ENCODE measurements at regions not wholly inside any gene's neighbourhood (a gene's known extent, or its start where the extent isn't known, plus 50 kb on each side); places are given as distances from the start of the nearest gene placed in this dataset.

- DNase-seq (ENCODE audit: low read depth in 3 of 3), result no peak
Measured at GRCh38 chr2:18791172-18791797, 201.9 kb upstream of the NT5C1B start.

- no peak for DNase-seq (ENCODE audit: low read depth in 3 of 3)
Measured at GRCh38 chr2:18790509-18791171, 201.3 kb upstream of the NT5C1B start.

GRCh38 chr2:18788592-18788991 lies 199.2 kb upstream of the NT5C1B start:
- DNase-seq (ENCODE audit: low read depth in 3 of 3), result no peak

- no peak for DNase-seq (ENCODE audit: low read depth in 3 of 3)
Measured at GRCh38 chr2:18787726-18788125, 198.4 kb upstream of the NT5C1B start.

- no peak for DNase-seq (ENCODE audit: low read depth in 3 of 3)
Measured at GRCh38 chr2:18784245-18784644, 194.9 kb upstream of the NT5C1B start.

GRCh38 chr2:18781541-18782280 lies 192.3 kb upstream of the NT5C1B start:
- DNase-seq (ENCODE audit: low read depth in 3 of 3), result no peak

GRCh38 chr2:18777250-18777812 lies 188.0 kb upstream of the NT5C1B start:
- no peak for DNase-seq (ENCODE audit: low read depth in 3 of 3)

- DNase-seq (ENCODE audit: low read depth in 3 of 3), result no peak
Measured at GRCh38 chr2:18771212-18771611, 181.8 kb upstream of the NT5C1B start.

- no peak for DNase-seq (ENCODE audit: low read depth in 3 of 3)
Measured at GRCh38 chr2:18763338-18763737, 174.0 kb upstream of the NT5C1B start.

GRCh38 chr2:18762667-18763066 lies 173.3 kb upstream of the NT5C1B start:
- DNase-seq (ENCODE audit: low read depth in 3 of 3), result no peak

GRCh38 chr2:18754286-18754685 lies 164.9 kb upstream of the NT5C1B start:
- no peak for DNase-seq (ENCODE audit: low read depth in 3 of 3)

- DNase-seq (ENCODE audit: low read depth in 3 of 3), result no peak
Measured at GRCh38 chr2:18753722-18754121, 164.4 kb upstream of the NT5C1B start.

GRCh38 chr2:18752667-18753422 lies 163.5 kb upstream of the NT5C1B start:
- DNase-seq (ENCODE audit: low read depth in 3 of 3), result no peak

GRCh38 chr2:18752022-18752493 lies 162.7 kb upstream of the NT5C1B start:
- DNase-seq (ENCODE audit: low read depth in 3 of 3), result no peak

- DNase-seq (ENCODE audit: low read depth in 3 of 3), result no peak
Measured at GRCh38 chr2:18750672-18751554, 161.5 kb upstream of the NT5C1B start.

GRCh38 chr2:18749912-18750526 lies 160.7 kb upstream of the NT5C1B start:
- peak in 1 of 3 experiments; percentile 4 for DNase-seq (ENCODE audit: low read depth in 3 of 3)

GRCh38 chr2:18745431-18746272 lies 156.3 kb upstream of the NT5C1B start:
- no peak for DNase-seq (ENCODE audit: low read depth in 3 of 3)

- DNase-seq (ENCODE audit: low read depth in 3 of 3), result no peak
Measured at GRCh38 chr2:18741895-18742732, 152.7 kb upstream of the NT5C1B start.

All from stimulated activated CD4-positive, alpha-beta T cell treated with anti-CD3 and anti-CD28 coated beads, TNF-alpha, amount 100 ng/mL, for 4 hours (primary cell).